Activated B cell treated with CpG ODN at 0.5 μM for 24 hours (primary cell): ENCODE measurements at regions not wholly inside any gene's neighbourhood (a gene's known extent, or its start where the extent isn't known, plus 50 kb on each side); places are given as distances from the start of the nearest gene placed in this dataset.

ENCODE experiments used
- ATAC-seq: fragments of 200-7000 bp; cut with Tn5 transposase; one replicate; pipeline ENCODE4 v1.10.0; 2021; ENCODE audit warnings: low read depth, mild to moderate bottlenecking, moderate library complexity
- CTCF ChIA-PET: fragments of 350-600 bp; sonication (Branson Sonifier 250); formaldehyde crosslinking; loops from one replicate; lab custom pipeline; 2021; ENCODE audit warnings: antibody characterized with exemption; lab: Charles Lee
- POLR2A ChIA-PET: fragments of 350-600 bp; sonication (Branson Sonifier 250); formaldehyde crosslinking; loops from one replicate; lab custom pipeline; 2021; ENCODE audit warnings: antibody characterized with exemption; lab: Charles Lee
- DNase-seq: peaks from one replicate; pipeline ENCODE4 v3.0.0; 2022
- H3K27ac Mint-ChIP-seq: one replicate; pipeline ENCODE4 v1.8.0; 2020; ENCODE audit warnings: mixed read lengths
- H3K27me3 Mint-ChIP-seq: one replicate; pipeline ENCODE4 v1.8.0; 2021; ENCODE audit warnings: mixed read lengths
- H3K36me3 Mint-ChIP-seq: one replicate; pipeline ENCODE4 v1.8.0; 2021; ENCODE audit warnings: low read depth, mixed read lengths
- H3K4me1 Mint-ChIP-seq: one replicate; pipeline ENCODE4 v1.8.0; 2021; ENCODE audit warnings: mixed read lengths
- H3K4me3 Mint-ChIP-seq: one replicate; pipeline ENCODE4 v1.8.0; 2020; ENCODE audit warnings: mild to moderate bottlenecking, mixed read lengths
- H3K9me3 Mint-ChIP-seq: one replicate; pipeline ENCODE4 v1.8.0; 2020; ENCODE audit warnings: mixed read lengths
- intact Hi-C: fragments of 100-400 bp; cut with micrococcal nuclease; formaldehyde crosslinking; loops from one replicate; pipeline ENCODE4 v1.15.1; 2024
- TF ChIP-seq, protein P1 (sequence below): fragments of 200-600 bp; IDR thresholded peaks from one replicate; pipeline ENCODE4 v1.8.0; 2022; ENCODE audit warnings: antibody characterized with exemption, mild to moderate bottlenecking

DNA sequence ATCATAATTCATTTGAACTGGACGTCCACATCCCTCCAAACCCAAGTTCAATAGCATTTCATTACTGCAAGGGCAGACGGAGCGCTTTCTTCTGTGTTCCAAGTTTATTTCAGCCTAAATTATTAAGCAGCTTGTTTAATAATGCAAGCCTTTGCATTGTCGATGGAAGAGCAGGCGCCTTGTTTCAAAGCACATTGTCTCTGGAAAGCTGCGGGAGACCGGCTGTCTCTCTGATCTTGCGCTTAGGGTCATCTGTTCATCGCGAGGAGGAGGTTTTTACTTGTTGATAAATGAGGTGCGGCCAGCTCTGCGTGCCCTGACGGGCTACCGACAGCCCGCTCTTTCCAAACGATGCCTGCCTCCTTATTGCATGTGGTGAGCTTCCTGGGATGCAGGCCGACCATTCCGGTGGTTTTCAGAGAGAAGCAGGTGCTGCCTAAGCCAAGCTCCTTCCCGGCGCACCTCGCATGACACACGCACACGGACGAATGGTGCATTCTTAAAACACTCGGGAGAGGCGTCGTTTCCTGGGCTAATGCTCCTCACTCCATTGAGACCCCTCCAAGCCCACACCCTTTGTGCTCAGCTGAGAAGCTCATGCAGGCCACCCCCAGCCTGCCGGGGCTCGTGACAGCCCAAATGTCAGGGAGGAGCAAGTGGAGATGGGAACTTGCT is 456.9 kb downstream of the BRD1 start:
- Mint-ChIP-seq H3K27me3 (peaks cover 2% of the 10 kb centered on the region), H3K36me3 (no peaks in the 10 kb centered on the region), H3K4me3 (no peak overlapping the region), H3K9me3 (no peaks in the 10 kb centered on the region), H3K4me1 (no peaks in the 10 kb centered on the region), H3K27ac (no peak overlapping the region)
- POLR2A ChIA-PET = no interaction called here
- intact Hi-C loops = no loop called here
- DNase-seq (no peak), ATAC-seq (no peak)
- CTCF ChIA-PET = no interaction called here
- TF ChIP-seq, protein P1, sequence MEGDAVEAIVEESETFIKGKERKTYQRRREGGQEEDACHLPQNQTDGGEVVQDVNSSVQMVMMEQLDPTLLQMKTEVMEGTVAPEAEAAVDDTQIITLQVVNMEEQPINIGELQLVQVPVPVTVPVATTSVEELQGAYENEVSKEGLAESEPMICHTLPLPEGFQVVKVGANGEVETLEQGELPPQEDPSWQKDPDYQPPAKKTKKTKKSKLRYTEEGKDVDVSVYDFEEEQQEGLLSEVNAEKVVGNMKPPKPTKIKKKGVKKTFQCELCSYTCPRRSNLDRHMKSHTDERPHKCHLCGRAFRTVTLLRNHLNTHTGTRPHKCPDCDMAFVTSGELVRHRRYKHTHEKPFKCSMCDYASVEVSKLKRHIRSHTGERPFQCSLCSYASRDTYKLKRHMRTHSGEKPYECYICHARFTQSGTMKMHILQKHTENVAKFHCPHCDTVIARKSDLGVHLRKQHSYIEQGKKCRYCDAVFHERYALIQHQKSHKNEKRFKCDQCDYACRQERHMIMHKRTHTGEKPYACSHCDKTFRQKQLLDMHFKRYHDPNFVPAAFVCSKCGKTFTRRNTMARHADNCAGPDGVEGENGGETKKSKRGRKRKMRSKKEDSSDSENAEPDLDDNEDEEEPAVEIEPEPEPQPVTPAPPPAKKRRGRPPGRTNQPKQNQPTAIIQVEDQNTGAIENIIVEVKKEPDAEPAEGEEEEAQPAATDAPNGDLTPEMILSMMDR = no peak

DNA sequence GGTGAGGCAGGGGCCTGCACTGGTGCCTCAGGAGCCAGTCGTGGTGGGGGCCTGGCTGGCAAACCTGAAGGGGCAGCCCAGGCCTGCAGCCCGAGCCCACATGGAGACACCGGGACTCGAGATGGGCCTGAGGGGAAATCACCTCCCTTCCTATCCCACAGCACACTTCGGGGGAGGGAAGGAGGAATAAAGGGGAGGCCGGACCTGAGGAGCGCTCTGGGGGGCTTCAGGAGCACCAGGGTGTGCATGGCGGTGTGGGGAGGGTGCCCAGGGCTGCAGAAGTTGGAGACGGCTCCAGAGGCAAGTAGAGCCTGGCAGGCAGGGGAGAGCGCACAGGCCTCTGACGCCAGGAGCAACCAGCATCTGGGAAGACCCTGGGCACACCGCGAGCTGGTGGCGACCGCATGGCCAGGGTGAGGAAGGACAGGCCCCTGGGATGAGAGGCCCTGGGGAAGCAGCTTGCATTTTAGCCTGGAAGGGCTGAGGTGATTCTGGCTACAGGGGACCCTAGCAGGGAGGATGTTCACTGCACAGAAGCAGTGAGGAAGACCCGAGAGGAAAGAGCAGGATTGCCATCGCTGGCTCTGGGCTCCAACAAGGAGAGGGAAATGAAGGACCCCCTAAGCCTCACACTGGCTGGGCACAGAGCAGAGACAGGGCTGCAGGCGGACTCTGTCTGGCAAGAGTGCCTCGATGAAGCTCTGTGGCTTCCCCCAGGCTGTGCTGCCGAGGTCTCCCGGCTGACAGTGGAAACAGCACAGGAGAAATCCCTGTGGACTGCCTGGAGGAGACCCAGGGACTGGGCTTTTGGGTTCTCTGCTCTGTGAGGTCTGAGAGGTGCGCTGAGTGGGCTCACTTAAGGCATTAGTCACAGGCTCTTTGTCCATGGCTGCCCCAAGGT is 457.7 kb downstream of the BRD1 start:
- Mint-ChIP-seq H3K4me1 (no peaks in the 10 kb centered on the region), H3K27ac (no peak overlapping the region), H3K9me3 (no peaks in the 10 kb centered on the region), H3K27me3 (peaks cover 2% of the 10 kb centered on the region), H3K4me3 (no peak overlapping the region), H3K36me3 (no peaks in the 10 kb centered on the region)
- ChIA-PET POLR2A (no interaction called here), CTCF (no interaction called here)
- TF ChIP-seq, protein P1 = no peak
- DNase-seq (no peak), ATAC-seq (no peak)
- intact Hi-C loops = no loop called here

DNA sequence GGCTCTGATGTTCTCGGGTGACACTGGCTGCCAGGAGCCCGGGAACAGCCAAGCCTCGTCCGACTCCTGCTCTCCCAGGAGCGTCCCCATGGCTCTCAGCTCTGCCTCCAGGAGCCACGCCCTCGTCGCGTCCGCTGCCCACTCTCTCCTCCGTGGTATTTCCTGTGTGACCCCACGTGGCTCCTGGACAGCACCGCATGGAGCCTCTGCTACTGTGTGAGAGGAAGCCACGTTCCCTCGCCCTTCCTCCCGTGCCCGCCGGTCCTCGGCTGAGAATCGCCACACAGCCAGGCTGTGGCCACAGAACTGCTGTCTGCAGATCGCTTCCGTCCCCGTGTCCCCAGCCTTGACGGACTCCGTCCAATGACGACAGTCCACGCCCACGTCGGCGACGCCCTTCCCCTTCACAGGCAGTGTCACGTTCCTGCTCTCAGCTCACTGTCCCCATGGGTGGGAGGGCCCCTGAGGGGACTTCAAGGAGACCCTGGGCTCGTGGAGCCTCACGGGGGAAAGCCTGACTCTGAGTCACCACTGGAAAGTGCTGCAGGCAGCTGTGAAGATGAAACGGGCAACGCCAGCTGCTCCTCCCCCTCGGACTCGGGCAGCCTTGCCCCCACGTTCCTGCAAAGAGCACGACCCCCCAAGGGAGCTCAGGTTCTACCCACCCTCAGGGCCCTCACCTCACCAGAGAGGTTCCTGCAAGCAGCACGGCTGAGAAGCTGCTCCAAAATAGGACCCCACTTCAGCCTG is 458.5 kb downstream of the BRD1 start:
- CTCF ChIA-PET = no interaction called here

DNA sequence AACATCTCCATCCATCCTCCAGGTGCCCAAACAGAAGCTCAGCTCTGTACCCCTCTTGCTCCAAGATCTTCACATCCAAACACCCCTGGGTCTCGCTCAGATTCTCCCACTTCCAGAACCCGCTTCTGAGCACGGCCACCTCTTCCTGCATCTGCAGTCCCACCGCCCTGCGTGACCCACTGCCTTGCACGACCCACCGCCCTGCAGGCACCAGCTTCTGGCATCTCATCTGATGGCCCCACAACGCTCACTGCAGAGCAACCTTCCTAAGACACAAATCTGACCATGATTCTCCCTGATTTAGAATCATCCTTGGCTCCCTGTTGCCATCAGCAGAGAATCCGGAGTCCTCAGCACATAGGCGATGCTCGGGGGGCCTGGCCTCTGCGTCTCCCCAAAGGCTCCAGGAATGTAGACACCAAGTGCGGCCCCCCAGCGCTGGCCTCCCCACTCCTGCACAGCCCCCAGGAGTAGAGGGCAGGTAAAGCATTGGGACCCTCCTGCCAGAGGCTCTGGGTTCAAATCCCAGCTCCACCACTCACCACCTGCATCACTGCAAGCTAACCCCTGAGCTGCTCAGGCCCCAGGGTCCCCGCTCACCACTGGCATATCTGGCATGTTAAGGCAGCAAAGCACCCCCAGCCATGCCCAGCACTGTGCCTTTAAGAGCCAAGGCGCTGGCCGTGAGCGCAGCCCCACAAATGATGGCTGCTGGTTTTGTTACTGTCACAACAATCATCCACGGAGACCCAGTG is 459.3 kb downstream of the BRD1 start:
- no peak for ATAC-seq
- ChIA-PET CTCF (no interaction called here), POLR2A (no interaction called here)
- Mint-ChIP-seq H3K27ac (no peak overlapping the region), H3K27me3 (peaks cover 2% of the 10 kb centered on the region), H3K4me1 (no peaks in the 10 kb centered on the region), H3K9me3 (no peaks in the 10 kb centered on the region), H3K36me3 (no peaks in the 10 kb centered on the region), H3K4me3 (no peak overlapping the region)
- DNase-seq = no peak
- intact Hi-C loops = no loop called here
- TF ChIP-seq, protein P1 = no peak

More for the DNA sequence above, 458.5 kb downstream of the BRD1 start:
- ATAC-seq (no peak), DNase-seq (no peak)
- Mint-ChIP-seq H3K36me3 (no peaks in the 10 kb centered on the region), H3K4me1 (no peaks in the 10 kb centered on the region), H3K4me3 (no peak overlapping the region), H3K27ac (no peak overlapping the region), H3K27me3 (peaks cover 2% of the 10 kb centered on the region), H3K9me3 (no peaks in the 10 kb centered on the region)
- POLR2A ChIA-PET = no interaction called here
- intact Hi-C loops = no loop called here
- TF ChIP-seq, protein P1 = no peak
